Keratinocyte (primary cell): ENCODE measurements at regions not wholly inside any gene's neighbourhood (a gene's known extent, or its start where the extent isn't known, plus 50 kb on each side); places are given as distances from the start of the nearest gene placed in this dataset.

Experiments
- DNase-seq: peaks from one replicate; pipeline ENCODE4 v3.0.0-alpha.2; 2011; ENCODE audit warnings: low read depth, missing footprints, low spot score
- FAIRE-seq: peaks from 2 replicates; lab custom pipeline; 2011; peaks lifted over from hg19 to GRCh38; lab: Jason Lieb, UNC
- H2AFZ ChIP-seq: 2 replicates; pipeline ENCODE4 v1.6.0; 2012; ENCODE audit warnings: low read length, control low read depth, inconsistent platforms; ENCODE audit not compliant: control insufficient read depth
- H3K27ac ChIP-seq: 2 replicates; pipeline ENCODE4 v1.5.1; 2011; ENCODE audit warnings: low read length; ENCODE audit not compliant: control insufficient read depth, insufficient read depth
- H3K27me3 ChIP-seq: 3 replicates; pipeline ENCODE4 v1.6.0; 2011; ENCODE audit warnings: low read length; ENCODE audit not compliant: control insufficient read depth, insufficient read depth; ENCODE audit errors: extremely low read depth
- H3K36me3 ChIP-seq, 2 experiments: 2 replicates in 1 of 2; 3 replicates in 1 of 2; pipeline ENCODE4 v1.5.1; 2011; ENCODE audit warnings: low read length in 2 of 2, mild to moderate bottlenecking in 1 of 2; ENCODE audit not compliant: control insufficient read depth in 2 of 2, insufficient read depth in 2 of 2; ENCODE audit errors: extremely low read depth in 1 of 2
- H3K4me1 ChIP-seq: 3 replicates; pipeline ENCODE4 v1.5.1; 2011; ENCODE audit warnings: low read length; ENCODE audit not compliant: control insufficient read depth, insufficient read depth; ENCODE audit errors: extremely low read depth
- H3K4me2 ChIP-seq: 3 replicates; pipeline ENCODE4 v1.6.0; 2011; ENCODE audit warnings: low read depth, low read length; ENCODE audit not compliant: control insufficient read depth, insufficient read depth; ENCODE audit errors: extremely low read depth
- H3K4me3 ChIP-seq, 3 experiments: fragments of 200-600 bp in 1 of 3; sonication (generic) in 1 of 3; 2 replicates in 2 of 3; 3 replicates in 1 of 3; pipeline ENCODE4 v1.5.1; 2011 to 2016; ENCODE audit warnings: low read length in 3 of 3, mild to moderate bottlenecking in 3 of 3, control low read depth in 2 of 3, inconsistent platforms in 1 of 3, low read depth in 1 of 3, mixed read lengths in 1 of 3, mixed run types in 1 of 3, moderate library complexity in 1 of 3; ENCODE audit not compliant: control insufficient read depth in 2 of 3, insufficient read depth in 2 of 3; ENCODE audit errors: extremely low read depth in 1 of 3
- H3K79me2 ChIP-seq: 2 replicates; pipeline ENCODE4 v1.6.0; 2012; ENCODE audit warnings: low read length; ENCODE audit not compliant: control insufficient read depth, insufficient read depth
- H3K9ac ChIP-seq: 3 replicates; pipeline ENCODE4 v1.6.0; 2011; ENCODE audit warnings: low read length; ENCODE audit not compliant: control insufficient read depth, insufficient read depth; ENCODE audit errors: extremely low read depth
- H3K9me1 ChIP-seq: 3 replicates; pipeline ENCODE4 v1.6.0; 2011; ENCODE audit warnings: low read length; ENCODE audit not compliant: control insufficient read depth, insufficient read depth; ENCODE audit errors: extremely low read depth
- H3K9me3 ChIP-seq: 2 replicates; pipeline ENCODE4 v1.5.1; 2012; ENCODE audit warnings: low read depth, low read length; ENCODE audit not compliant: control insufficient read depth
- H4K20me1 ChIP-seq: 3 replicates; pipeline ENCODE4 v1.6.0; 2011; ENCODE audit warnings: low read length; ENCODE audit not compliant: control insufficient read depth, insufficient read depth; ENCODE audit errors: extremely low read depth
- CTCF ChIP-seq, 3 experiments: IDR thresholded peaks in 1 of 3; conservative IDR thresholded peaks in 1 of 3; optimal IDR thresholded peaks in 1 of 3; 2 replicates in 2 of 3; 3 replicates in 1 of 3; pipeline versions ENCODE3 to v1.5.1; 2011; ENCODE audit warnings: low read length in 3 of 3, mild to moderate bottlenecking in 3 of 3, moderate library complexity in 2 of 3, control low read depth in 1 of 3, inconsistent platforms in 1 of 3; ENCODE audit not compliant: insufficient read depth in 2 of 3; ENCODE audit errors: extremely low read depth in 1 of 3
- EZH2 ChIP-seq: IDR thresholded peaks from one replicate; pipeline ENCODE4 v1.6.1; 2012; ENCODE audit warnings: inconsistent platforms, mild to moderate bottlenecking, low read length, moderate library complexity
- dilution Hi-C: fragments of 300-500 bp; cut with MboI; formaldehyde crosslinking; loops from one replicate; pipeline ENCODE4 v1.7.0; 2020; ENCODE audit warnings: low sequenced_read_pairs; ENCODE audit not compliant: extremely low pct_ligation_motif_present

GRCh38 chr4:59945277-59945676 is 1254.8 kb upstream of the ADGRL3 start:
- Histone ChIP-seq H4K20me1 (no peaks in the 10 kb centered on the region), H3K36me3 (no peaks in the 10 kb centered on the region), H3K4me2 (no peak overlapping the region), H3K4me3 (no peak overlapping the region), H2AFZ (no peak overlapping the region), H3K9me3 (no peaks in the 10 kb centered on the region), H3K27me3 (no peaks in the 10 kb centered on the region), H3K9ac (no peak overlapping the region), H3K27ac (no peak overlapping the region), H3K4me1 (peaks cover 4% of the 10 kb centered on the region), H3K79me2 (no peaks in the 10 kb centered on the region), H3K9me1 (no peaks in the 10 kb centered on the region)
- DNase-seq (peak; percentile 15), FAIRE-seq (no peak)
- dilution Hi-C loops = no loop called here
- no peak for TF ChIP-seq EZH2
- TF ChIP-seq CTCF (optimal IDR thresholded peaks at IDR 0.05 in 1 of 3, IDR thresholded peaks at IDR 0.05 in 1 of 3, conservative IDR thresholded peaks at IDR 0.05 in 1 of 3; ENCODE audit: extremely low read depth in 1 of 3, insufficient read depth in 2 of 3, low read length in 3 of 3) = no peak

- Histone ChIP-seq H3K9me3 (no peaks in the 10 kb centered on the region), H3K79me2 (no peaks in the 10 kb centered on the region), H3K4me1 (peaks cover 4% of the 10 kb centered on the region), H4K20me1 (no peaks in the 10 kb centered on the region), H3K27ac (no peak overlapping the region), H2AFZ (no peak overlapping the region), H3K4me3 (no peak overlapping the region), H3K9me1 (no peaks in the 10 kb centered on the region), H3K4me2 (no peak overlapping the region), H3K9ac (no peak overlapping the region), H3K27me3 (no peaks in the 10 kb centered on the region), H3K36me3 (no peaks in the 10 kb centered on the region)
- DNase-seq = peak; percentile 1
- dilution Hi-C loops = no loop called here
- no peak for TF ChIP-seq EZH2
- no peak for TF ChIP-seq CTCF (optimal IDR thresholded peaks at IDR 0.05 in 1 of 3, IDR thresholded peaks at IDR 0.05 in 1 of 3, conservative IDR thresholded peaks at IDR 0.05 in 1 of 3; ENCODE audit: extremely low read depth in 1 of 3, insufficient read depth in 2 of 3, low read length in 3 of 3)
- no peak for FAIRE-seq
Observed at GRCh38 chr4:59945716-59946115, 1254.4 kb upstream of the ADGRL3 start.
